DOHH2 (cell line): ENCODE measurements at regions not wholly inside any gene's neighbourhood (a gene's known extent, or its start where the extent isn't known, plus 50 kb on each side); places are given as distances from the start of the nearest gene placed in this dataset.

Experiments
- H3F3A ChIP-seq: fragments of 200-600 bp; sonication (generic), shearing (Covaris generic); 2 replicates; pipeline ENCODE4 v1.6.0; 2016; ENCODE audit warnings: antibody characterized with exemption, mild to moderate bottlenecking; ENCODE audit not compliant: control insufficient read depth, insufficient read depth
- H3K27ac ChIP-seq: fragments of 200-600 bp; sonication (generic); 2 replicates; pipeline ENCODE4 v1.5.1; 2014; ENCODE audit warnings: low read depth, mild to moderate bottlenecking, low read length, moderate library complexity
- H3K27me3 ChIP-seq: fragments of 200-600 bp; sonication (generic); 2 replicates; pipeline ENCODE4 v1.6.1; 2014; ENCODE audit warnings: mild to moderate bottlenecking, low read length, mixed read lengths; ENCODE audit not compliant: control insufficient read depth
- H3K36me3 ChIP-seq: fragments of 200-600 bp; sonication (generic); 2 replicates; pipeline ENCODE4 v1.6.1; 2014; ENCODE audit warnings: mild to moderate bottlenecking, low read length, moderate library complexity, mixed read lengths; ENCODE audit not compliant: control insufficient read depth
- H3K4me1 ChIP-seq: fragments of 200-600 bp; sonication (generic); 2 replicates; pipeline ENCODE4 v1.6.1; 2014; ENCODE audit warnings: mild to moderate bottlenecking, low read length, mixed read lengths; ENCODE audit not compliant: control insufficient read depth
- H3K4me2 ChIP-seq: fragments of 200-600 bp; sonication (generic); 2 replicates; pipeline ENCODE4 v1.6.0; 2014; ENCODE audit warnings: mild to moderate bottlenecking, low read length, moderate library complexity
- H3K4me3 ChIP-seq: fragments of 200-600 bp; sonication (generic); 2 replicates; pipeline ENCODE4 v1.5.1; 2014; ENCODE audit warnings: mild to moderate bottlenecking, low read length, mixed read lengths
- H3K79me2 ChIP-seq: fragments of 200-600 bp; sonication (generic); 2 replicates; pipeline ENCODE4 v1.6.1; 2014; ENCODE audit warnings: mild to moderate bottlenecking, low read length, mixed read lengths; ENCODE audit not compliant: control insufficient read depth
- H3K9me2 ChIP-seq: fragments of 200-600 bp; sonication (generic); replicated peaks from 2 replicates; pipeline ENCODE4 v1.6.1; 2014; ENCODE audit warnings: mild to moderate bottlenecking, low read length, mixed read lengths; ENCODE audit not compliant: control insufficient read depth
- H3K9me3 ChIP-seq: fragments of 200-600 bp; sonication (generic); 2 replicates; pipeline ENCODE4 v1.6.1; 2014; ENCODE audit warnings: antibody characterized with exemption, low read length, mixed read lengths; ENCODE audit not compliant: control insufficient read depth, insufficient read depth
- H4K20me1 ChIP-seq: fragments of 200-600 bp; sonication (generic); 2 replicates; pipeline ENCODE4 v1.6.0; 2014; ENCODE audit warnings: low read depth, mild to moderate bottlenecking, antibody characterized with exemption, low read length, moderate library complexity; ENCODE audit not compliant: control insufficient read depth, insufficient read depth
- EZH2phosphoT487 ChIP-seq: fragments of 200-600 bp; sonication (generic); IDR thresholded peaks from 2 replicates; pipeline ENCODE4 v1.6.1; 2017; ENCODE audit warnings: borderline replicate concordance, mild to moderate bottlenecking, antibody characterized with exemption, low read length, moderate library complexity, mixed read lengths
- TF ChIP-seq, protein P1 (sequence below): fragments of 200-600 bp; sonication (generic); IDR thresholded peaks from one replicate; pipeline ENCODE4 v1.5.1; 2014; ENCODE audit warnings: antibody characterized with exemption, mild to moderate bottlenecking, low read depth, low read length; ENCODE audit not compliant: poor library complexity, severe bottlenecking

DNA sequence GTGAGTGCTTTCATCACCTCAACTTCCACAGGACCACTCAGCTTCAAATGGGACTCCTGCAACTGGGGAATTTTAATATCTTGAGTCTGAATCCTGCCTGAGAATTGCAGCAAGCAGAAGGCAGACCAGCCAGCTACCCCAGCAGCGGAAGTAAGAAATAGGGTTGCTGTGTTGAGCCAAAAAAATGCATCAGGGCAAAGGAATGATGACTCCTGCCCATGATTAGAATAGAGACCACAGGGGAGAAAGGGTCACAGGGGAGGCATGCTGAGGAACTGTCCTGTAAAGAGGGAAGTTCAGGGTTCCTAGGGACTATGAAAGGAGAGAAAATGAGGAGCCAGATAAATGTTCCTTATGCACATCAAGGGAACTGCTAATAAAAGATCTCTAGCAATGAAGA is 370.2 kb downstream of the KCTD12 start:
- Histone ChIP-seq H4K20me1 (no peaks in the 10 kb centered on the region), H3K4me1 (no peaks in the 10 kb centered on the region), H3K36me3 (no peaks in the 10 kb centered on the region), H3K9me2 (no peaks in the 10 kb centered on the region), H3K79me2 (no peaks in the 10 kb centered on the region), H3K27ac (no peak overlapping the region), H3K9me3 (no peaks in the 10 kb centered on the region), H3F3A (no peaks in the 10 kb centered on the region), H3K4me3 (no peak overlapping the region), H3K4me2 (no peak overlapping the region), H3K27me3 (no peaks in the 10 kb centered on the region)
- TF ChIP-seq EZH2phosphoT487, result no peak
- TF ChIP-seq, protein P1, sequence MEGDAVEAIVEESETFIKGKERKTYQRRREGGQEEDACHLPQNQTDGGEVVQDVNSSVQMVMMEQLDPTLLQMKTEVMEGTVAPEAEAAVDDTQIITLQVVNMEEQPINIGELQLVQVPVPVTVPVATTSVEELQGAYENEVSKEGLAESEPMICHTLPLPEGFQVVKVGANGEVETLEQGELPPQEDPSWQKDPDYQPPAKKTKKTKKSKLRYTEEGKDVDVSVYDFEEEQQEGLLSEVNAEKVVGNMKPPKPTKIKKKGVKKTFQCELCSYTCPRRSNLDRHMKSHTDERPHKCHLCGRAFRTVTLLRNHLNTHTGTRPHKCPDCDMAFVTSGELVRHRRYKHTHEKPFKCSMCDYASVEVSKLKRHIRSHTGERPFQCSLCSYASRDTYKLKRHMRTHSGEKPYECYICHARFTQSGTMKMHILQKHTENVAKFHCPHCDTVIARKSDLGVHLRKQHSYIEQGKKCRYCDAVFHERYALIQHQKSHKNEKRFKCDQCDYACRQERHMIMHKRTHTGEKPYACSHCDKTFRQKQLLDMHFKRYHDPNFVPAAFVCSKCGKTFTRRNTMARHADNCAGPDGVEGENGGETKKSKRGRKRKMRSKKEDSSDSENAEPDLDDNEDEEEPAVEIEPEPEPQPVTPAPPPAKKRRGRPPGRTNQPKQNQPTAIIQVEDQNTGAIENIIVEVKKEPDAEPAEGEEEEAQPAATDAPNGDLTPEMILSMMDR, result no peak

DNA sequence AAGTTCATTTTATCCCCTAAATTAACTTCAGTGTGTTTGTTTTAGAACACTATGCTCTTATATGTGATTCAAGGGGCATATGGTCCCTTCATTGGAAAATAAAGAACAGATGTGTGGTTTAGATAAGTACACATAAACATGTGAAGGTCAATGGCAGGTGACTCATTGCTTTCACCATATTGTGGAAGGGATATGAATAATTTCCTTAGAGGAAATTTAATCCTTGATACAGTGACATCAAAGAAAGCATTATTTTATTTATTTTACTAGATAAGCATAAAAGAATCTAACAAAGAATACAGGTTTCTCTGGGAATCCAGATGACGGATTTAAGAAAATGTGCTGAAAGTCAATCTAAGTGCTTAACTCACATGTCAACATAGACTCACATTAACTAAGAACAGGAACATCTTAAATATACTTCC is 373.5 kb downstream of the KCTD12 start:
- no peaks in the 10 kb centered on the region for H3K36me3 ChIP-seq
- no peak overlapping the region for H3K4me2 ChIP-seq
- TF ChIP-seq, protein P1, result no peak
- TF ChIP-seq EZH2phosphoT487, result no peak
- H3F3A ChIP-seq, result no peaks in the 10 kb centered on the region
- H3K27me3 ChIP-seq, result no peaks in the 10 kb centered on the region
- no peaks in the 10 kb centered on the region for H3K4me1 ChIP-seq
- no peak overlapping the region for H3K4me3 ChIP-seq
- H3K9me3 ChIP-seq, result no peaks in the 10 kb centered on the region
- H4K20me1 ChIP-seq, result no peaks in the 10 kb centered on the region
- no peaks in the 10 kb centered on the region for H3K9me2 ChIP-seq
- no peaks in the 10 kb centered on the region for H3K79me2 ChIP-seq
- no peak overlapping the region for H3K27ac ChIP-seq

DNA sequence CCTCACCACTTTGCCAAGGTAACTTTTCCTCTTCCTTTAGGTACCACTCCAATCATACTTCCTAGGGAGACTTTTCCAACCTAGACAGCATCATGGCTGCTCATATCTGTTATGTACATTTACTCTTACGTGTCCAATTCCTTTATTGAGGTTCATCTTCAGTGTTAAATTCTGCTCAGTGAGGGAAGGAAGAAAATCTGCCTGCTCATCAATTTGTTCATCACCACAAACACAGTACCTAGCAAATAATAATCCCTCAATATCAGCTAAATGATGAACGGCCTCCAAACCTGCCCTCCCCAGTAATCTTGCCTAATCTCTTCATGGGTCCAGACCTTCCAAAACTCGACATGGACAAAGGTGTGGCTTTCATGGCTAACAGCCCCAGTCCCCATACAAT is 380.8 kb downstream of the KCTD12 start:
- no peaks in the 10 kb centered on the region for H3K79me2 ChIP-seq
- no peaks in the 10 kb centered on the region for H3K27me3 ChIP-seq
- no peaks in the 10 kb centered on the region for H3K4me1 ChIP-seq
- H3K4me3 ChIP-seq, result no peak overlapping the region
- H3K27ac ChIP-seq, result no peak overlapping the region
- H4K20me1 ChIP-seq, result no peaks in the 10 kb centered on the region
- TF ChIP-seq, protein P1, result no peak
- no peak for TF ChIP-seq EZH2phosphoT487
- no peaks in the 10 kb centered on the region for H3K9me2 ChIP-seq
- no peaks in the 10 kb centered on the region for H3K36me3 ChIP-seq
- H3K4me2 ChIP-seq, result no peak overlapping the region
- no peaks in the 10 kb centered on the region for H3K9me3 ChIP-seq
- no peaks in the 10 kb centered on the region for H3F3A ChIP-seq

DNA sequence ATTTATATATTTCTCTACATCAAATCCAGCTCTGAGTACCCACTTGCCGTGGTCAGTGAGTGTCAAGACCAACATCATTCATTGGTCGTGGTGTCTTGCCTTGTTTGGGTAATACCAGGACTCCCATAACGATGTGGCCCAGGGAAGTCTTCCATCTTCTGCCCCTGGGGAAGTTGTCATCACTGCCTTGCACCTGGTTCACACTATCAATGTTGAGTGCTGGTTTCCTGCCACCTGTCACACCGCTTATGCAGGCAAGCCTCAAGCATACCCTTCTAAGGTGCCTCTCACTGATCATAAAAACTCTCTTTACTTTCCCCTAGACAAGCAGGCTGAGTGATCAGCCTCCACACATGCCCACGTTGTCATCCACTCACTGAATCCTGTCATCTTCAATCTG is 382.4 kb downstream of the KCTD12 start:
- TF ChIP-seq EZH2phosphoT487, result no peak
- TF ChIP-seq, protein P1, result no peak
- no peak overlapping the region for H3K4me2 ChIP-seq

More for the DNA sequence above, 382.4 kb downstream of the KCTD12 start:
- Histone ChIP-seq H4K20me1 (no peaks in the 10 kb centered on the region), H3K27me3 (no peaks in the 10 kb centered on the region), H3K79me2 (no peaks in the 10 kb centered on the region), H3K27ac (no peak overlapping the region), H3K4me3 (no peak overlapping the region), H3F3A (no peaks in the 10 kb centered on the region), H3K9me3 (no peaks in the 10 kb centered on the region), H3K4me1 (no peaks in the 10 kb centered on the region), H3K36me3 (no peaks in the 10 kb centered on the region), H3K9me2 (no peaks in the 10 kb centered on the region)
